HG03066 (cell line): ENCODE measurements at regions not wholly inside any gene's neighbourhood (a gene's known extent, or its start where the extent isn't known, plus 50 kb on each side); places are given as distances from the start of the nearest gene placed in this dataset.
"Not testable (repeated sequence)": the region's sequence is repeated elsewhere in the genome, so short reads cannot be mapped to it uniquely, and the experiment has no call there.

ENCODE experiments used
- ATAC-seq: cut with Tn5 transposase; IDR thresholded peaks from one replicate; pipeline ENCODE4 v1.9.1; 2021; ENCODE audit warnings: low read depth; ENCODE audit not compliant: unreplicated experiment

DNA sequence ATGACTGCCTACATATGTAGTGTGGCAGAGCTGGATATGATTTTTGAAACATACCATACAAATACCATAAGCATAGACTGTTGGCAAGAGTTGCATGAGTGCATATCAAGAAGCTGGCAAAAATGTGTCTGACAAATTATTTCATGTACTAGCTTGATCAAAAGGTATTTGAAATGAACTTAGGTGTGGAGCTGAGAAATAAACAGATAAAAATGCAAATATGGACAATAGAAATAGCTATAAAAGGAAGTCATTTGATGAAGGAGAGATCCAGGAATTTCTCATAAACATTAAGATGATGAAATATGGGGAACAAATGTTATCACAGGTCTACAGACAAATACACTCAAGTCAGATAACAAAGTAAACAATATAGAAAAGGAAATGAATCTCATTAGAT, 609.1 kb downstream of the PTPRC start:
- ATAC-seq = no peak

DNA sequence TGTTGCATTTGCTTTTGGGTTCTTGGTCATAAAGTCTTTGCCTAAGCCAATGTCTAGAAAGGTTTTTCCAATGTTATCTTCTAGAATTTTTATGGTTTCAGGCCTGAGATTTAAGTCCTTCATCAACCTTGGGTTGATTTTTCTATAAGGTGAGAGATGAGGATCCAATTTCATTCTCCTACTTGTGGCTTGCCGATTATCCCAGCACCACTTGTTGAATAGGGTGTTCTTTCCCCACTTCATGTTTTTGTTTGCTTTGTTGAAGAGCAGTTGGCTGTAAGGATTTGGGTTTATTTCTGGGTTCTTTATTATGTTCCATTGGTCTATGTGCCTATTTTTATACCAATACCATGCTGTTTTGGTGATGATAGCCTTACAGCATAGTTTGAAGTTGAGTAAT, 615.2 kb downstream of the PTPRC start:
- not testable (repeated sequence) for ATAC-seq

DNA sequence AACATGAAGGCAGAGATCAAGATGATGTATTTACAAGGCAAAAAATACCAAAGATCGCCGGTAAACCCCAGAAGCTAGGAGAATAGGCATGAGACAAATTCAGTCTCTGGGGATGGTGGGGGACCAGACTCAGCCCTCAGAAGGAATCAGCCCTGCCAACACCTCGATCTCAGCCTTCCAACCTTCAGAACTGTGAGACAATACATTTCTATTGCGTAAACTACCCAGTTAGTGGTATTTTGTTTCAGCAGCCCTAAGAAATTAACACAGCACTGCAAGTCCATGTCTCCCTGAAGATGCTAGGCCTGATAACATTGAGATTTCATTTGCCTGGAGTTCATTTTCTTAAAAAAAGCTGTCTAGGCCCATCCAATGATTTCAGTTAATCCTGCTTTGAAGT, 622.5 kb downstream of the PTPRC start:
- ATAC-seq = no peak

DNA sequence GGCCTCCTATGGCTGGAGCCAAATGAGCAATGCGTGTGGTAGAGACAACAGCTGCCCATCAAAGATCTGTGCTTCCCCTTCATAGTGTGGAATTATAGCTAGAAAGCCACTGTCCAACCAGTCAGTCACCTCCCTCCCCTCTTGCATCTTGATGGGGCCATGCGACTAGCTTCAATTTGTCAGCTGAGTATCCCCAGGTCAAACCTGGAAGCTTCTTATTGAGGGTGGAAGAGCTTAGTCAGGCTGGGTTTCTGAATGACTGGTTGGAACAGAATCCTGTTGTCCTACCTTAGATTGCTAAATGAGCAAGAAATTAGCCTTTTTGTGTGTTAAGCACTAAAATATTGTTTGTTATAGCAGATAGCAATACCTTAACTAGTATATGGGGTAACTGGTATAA, 625.4 kb downstream of the PTPRC start:
- no peak for ATAC-seq

DNA sequence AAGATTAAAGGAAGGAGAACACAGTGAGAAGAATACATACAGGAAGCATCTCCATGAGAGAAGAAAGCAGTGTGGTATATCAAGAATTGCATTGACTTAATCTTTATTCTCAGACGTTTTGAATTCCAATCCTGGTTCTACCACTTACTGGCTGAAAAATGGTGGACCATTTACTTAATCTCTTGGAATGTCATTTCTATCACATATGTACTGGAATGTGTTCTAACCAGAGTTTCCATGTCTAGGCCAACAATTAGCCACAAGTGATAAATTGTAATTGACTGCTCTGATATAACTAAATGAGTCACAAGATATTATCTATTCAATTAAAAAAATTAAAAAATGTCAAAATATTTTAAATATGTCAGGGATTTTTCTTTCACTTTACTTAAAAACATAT, 626.1 kb downstream of the PTPRC start:
- ATAC-seq = no peak

DNA sequence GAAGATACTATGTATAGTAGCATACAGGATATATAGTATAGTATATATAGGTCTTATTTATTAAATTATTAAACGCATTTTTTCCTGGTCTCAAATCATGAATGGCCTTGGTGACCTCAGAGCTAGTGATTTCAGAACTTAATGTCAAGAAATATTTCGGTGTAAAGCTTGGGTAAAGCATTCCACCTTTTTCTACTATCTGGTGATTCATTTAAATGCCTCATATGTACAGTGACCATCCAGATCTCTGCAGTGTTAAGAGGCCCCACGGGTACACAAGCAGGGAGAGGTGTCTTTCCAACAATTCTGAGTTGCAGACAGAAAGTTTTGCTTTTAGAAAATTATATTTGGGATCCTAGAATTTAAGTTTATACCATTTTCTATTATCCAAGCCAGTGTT, 626.5 kb downstream of the PTPRC start:
- no peak for ATAC-seq

DNA sequence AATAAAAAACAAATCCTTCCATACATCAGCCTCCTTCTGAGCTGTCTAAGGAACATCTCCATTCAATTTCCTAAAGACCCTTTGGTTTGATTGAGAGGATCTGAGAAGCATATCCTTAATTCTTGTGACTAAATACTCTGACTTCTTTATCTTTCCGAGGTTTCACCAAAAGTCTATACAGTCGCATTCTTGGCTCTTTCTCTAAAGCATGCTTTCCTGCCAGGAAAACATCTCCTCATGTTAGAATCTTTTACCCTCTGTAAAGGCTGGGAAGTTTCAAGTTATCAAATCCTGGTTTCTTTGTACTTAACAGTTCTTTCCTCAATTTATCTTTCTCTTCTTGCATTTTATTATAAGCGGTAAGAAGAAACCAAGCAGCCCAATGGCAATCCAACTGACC, 630.4 kb downstream of the PTPRC start:
- no peak for ATAC-seq

DNA sequence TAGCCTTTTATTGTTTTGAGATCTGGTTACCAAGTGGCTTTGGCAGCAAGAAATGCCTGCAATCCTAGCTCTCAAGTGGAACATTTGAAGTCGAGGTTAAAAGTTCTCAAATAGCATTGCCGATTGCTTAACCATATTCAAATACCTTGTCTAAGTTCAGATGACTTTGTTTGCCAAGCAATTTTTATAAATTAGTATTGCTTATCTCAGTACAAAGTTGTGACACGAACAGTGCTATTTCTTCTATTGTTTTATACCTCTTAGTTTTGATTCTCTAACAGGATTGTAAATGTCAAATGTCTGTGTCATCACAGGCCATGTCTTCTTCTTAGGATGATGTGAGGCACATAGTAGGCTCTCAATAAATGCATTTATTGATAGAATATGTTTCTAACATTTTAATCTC, 633.3 kb downstream of the PTPRC start:
- ATAC-seq = no peak

DNA sequence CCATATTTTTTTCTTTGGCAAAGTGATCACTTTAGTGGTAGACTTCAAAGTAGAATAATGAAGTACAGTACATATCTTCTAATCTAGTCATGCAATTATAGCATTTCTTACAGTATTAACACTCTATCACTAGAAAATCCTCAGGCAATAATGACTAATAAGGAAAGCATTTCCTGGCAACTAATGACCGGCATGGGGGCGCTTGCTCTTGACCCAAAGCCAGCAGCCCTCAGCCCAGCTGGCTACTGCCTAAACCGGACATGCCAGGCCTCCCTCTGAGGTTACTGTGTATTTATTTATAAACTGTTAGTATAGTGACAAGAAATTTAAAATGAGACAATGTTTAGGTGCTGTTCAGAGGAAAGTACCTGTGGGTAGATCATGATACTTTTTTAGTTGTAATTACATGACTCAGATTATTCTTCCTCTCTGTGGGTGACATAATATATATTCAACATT, 633.8 kb downstream of the PTPRC start:
- peak; percentile 60 for ATAC-seq

DNA sequence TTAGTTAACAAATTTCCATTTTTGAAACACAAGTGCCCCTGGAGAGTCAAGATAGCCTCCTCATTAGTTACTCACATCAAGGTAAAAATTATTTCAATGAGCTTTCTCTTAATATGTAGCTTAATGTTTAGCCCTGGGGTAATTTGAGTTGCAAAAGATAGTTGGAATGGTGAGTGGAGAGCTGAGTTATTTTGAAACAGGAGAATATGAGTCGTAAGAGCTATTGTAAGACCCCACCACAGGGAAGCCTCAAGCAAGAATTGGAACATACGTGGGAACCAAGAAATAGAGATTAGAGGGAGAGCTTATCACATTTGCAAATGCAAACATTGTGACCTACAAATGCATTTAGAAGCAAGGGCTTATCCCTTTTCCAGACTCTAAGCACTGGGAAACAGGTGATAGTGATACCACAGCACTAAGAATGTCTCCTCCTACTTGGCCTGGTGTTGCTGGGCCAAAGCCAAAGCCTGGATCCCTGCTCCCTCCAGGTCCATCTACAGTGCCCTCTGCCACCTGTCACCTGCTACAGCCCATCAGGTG, 635.1 kb downstream of the PTPRC start:
- no peak for ATAC-seq

DNA sequence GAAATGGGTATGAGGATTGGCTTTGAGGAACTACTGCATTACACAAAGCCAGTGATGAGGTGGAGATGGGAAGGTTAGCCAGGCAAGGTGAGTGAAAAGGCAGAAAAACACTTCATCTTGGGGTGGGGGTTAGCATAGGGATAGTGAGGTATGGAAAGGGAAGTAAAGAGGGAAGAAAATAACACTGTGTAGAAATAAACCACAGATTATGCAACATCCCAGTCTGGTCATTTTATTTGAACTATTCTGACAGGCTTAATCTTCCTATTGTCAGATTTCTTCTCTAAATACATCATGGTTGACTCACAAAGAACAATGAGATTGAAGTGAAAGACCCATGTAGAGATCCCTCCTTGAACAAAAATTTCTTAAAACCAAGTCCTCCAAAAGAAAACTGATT, 640.2 kb downstream of the PTPRC start:
- ATAC-seq = no peak

DNA sequence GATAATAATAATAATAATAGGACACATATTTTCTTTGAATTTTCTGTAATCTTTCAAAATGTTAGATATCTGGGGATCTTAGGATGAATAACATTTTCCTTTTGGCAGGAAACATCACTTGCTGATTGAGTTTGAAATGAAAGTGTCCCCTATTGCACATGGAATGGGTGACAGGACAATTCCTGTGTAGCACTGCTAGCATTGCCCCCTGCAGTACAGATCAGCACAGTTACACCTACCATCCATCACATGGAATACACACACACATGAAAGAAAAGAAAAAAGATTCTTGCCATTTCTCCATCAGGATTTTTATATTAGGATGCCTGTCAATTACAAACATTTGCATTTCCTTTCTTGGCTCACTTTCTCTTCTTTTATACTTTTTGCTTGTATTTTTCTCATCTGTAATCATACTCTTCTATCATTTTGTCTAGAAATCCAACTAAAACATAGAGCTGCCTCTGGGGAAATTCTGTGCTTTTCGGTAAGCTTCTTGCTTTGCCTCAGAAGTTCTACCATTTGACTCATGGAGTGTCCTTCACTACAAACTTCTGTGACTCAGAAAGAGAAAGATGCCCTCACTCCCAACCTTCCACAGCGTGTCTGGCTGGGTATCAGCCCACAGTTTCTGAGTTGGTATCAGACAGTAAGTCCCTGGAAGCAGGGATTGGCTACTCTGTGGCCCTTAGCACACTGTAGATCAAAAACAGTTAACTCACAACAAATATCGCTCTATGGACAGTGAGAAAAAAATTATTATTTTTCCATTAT, 641.2 kb downstream of the PTPRC start:
- no peak for ATAC-seq

DNA sequence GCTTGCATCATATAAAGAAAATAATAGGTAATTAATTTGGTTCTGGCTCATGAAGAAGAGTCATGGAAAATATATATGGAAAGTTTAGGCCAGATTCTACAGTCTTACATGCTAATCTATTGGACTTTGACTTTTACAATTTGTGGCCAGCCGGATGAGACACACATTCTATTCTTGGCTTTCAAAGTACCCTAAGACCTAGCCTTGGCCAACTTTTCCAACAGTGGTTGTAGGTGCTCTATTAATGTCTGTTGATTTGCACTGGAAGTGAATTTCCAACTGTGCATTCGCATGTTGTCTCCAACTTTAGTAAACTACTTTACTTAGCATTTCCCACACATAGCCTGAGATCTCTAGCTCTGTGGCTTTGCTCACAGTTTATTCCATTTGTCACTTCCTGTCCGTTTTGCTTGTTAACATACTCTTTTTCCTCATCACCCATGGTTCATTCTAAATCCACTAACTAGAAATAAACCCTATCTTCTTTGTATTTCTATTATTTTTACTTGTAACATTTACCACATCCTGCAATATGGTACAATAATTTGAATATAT, 644.0 kb downstream of the PTPRC start:
- no peak for ATAC-seq

DNA sequence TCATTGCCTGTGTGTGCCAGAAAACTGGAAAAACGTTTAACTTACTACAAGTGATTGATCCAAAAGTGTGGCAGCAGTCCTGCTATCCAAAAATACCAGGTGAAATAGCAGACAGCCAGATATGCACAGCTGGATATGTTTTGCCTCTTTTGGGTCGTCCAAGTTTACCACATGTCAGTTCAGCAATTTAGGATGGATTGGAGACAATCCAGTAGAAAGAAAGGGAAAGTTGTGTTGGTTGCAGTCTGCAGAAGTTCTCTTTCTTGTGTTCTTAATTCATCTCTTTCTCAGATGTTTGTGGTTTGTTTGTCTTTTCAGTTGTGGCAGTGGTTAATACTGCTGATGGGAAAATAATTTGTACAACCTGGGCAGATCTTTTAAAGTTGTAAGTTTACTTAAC, 645.0 kb downstream of the PTPRC start:
- no peak for ATAC-seq

DNA sequence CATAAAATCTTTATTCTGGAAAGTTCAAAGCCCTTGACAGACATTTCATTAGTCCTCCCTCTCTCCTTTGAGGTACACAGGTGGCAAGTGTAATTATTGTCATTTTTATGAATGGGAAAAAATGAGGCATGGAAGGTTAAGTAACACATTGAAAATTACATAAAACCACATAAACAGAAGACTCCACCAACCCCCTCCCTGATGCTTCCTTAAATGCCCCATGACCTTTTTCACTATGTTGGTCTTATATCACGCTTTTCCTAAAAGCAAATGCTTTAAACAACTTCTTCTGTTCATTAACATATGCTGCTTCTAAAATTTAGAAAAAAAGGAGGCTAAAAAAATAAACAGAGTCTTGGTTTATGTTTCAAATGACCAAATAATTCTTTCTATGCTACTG, 648.4 kb downstream of the PTPRC start:
- no peak for ATAC-seq

DNA sequence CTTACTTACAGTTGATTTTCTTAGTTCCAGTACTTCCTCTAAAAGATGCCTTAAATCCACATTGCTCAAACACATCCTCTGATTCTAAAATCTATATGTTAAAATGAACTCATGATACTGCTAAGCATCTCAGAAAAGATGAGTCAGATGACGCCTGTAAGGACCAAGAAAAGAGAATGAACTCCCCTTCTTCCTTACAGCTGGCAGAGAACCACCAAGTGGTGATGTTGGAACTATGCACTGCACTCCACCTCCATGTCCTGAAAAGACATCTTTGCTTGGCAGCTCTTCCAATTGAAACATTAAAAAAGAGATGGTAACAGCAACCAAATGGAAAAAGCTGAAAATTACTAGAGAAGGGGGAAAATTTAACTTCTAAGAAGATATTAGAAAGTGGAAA, 648.8 kb downstream of the PTPRC start:
- ATAC-seq = no peak

DNA sequence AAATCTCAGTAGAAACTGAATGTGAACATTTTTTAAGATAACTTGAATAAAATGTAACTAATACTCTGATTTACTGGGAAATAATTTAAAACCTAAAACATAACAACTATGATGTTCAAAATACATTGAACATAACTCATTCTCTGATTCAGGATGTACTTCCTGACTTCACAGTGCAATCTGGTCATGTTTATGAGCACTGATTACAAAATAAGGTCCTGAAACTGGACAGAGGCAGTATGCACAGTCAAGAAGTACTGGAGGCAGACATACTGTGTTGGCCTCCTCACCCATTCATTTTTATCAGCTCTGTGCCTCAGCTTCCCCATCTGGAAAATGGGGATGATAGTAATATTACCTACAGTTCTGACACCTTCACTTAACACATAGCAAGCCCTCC, 651.3 kb downstream of the PTPRC start:
- no peak for ATAC-seq

DNA sequence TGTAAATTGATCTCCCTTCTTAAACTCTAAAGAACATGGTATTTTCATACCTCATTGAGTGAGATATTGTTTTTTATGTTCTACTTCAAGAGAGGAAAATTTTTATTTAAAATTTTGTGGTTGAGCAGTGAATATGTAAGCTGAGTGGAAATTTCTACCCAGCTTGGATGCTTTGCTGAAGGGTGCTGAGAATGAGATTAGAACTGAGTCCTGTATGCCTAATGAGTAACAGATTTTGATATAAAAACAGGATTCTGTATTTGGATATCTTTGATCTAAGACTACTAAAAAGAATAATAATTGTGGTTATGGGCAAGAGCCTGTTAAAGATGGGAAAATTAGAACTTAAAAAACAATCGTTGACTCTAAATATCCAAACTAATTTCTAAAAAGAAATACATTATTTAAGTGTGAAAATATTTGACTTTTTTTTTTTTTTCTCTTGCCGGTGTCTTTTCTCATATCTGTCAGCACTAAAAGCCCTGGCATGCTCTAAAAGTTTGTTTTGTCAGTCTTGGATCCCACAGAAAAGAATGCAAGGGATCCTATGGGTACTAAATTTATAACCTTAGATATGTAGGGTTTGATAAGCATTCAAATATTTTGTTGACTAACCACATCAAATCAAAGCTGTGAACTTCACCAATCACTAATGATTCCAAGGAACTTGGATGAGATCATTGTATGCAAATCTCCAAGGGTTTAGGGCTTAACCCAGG, 652.3 kb downstream of the PTPRC start:
- no peak for ATAC-seq

DNA sequence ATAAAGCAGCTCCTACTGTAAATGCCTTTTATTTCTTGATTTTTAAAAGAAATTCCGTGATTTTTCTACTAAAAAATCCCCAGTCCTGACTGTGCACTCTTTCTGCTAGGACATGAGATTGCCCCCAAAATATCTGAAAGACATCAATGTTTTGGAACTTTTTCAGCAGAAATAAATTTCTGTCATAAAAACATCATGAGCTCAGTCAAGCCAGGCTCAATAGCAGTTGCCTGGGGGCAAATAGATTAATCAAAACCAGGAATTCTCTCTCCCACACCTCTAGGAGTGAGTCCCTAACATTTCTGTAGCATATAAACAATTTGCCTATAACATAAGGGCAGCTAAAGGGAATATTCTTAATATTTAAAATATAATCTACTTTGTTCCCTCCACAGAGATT, 654.1 kb downstream of the PTPRC start:
- ATAC-seq = no peak

DNA sequence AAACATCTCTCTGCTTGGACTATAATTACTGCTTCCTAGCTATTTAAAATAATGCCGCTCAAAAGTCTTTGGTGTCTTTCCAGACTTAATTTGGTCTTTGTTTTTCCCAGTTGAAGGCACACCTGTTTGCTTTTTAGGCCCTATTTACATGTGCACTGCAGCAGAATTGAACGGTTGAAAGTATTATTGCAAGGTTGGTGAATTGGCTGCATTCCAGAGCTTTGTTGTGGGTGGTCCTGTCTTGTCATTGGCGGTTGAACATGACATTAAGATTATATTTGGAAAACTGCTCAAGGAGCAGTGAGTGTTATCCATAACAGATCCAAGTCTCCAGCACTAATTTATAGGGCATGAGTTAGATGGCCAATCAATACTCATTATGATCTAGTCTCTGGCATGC, 656.3 kb downstream of the PTPRC start:
- ATAC-seq = no peak

DNA sequence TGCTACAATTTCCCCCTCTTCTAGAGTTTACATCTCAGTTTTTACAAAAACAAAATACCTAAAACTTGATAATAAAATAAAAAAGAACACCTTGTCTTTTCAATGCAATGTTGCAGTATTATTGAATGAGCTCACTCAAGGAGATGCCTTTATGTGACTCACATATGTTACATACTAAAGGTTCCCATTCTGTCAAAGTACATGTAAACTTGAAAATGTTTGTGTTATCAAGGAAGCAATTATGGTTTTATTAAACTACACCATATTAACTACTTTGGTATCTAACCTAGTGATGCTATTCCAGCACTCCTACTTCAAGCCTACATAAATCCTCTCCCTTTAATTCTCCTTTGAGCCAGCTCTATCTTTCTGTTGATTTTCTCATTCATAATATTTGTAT, 658.3 kb downstream of the PTPRC start:
- ATAC-seq = no peak

DNA sequence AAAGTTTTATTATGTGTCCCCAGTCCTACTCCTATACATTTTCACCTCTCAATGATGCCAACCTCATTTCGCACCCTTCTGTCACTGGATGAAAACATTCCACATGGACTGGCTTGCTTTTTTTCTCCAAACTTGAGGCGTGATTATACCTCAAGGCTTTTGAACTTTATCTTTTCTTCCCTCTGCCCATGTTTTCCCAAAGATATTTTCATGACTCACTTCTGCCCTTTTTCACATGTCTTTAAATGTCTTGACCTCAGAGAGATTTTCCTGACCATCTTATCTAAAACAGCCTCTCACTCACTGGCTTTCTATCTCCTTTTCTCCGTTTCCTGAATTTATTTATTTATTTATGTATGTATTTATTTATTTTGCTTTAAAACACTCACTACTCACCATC, 659.0 kb downstream of the PTPRC start:
- ATAC-seq = no peak
